ENCODE measurements at regions not wholly inside any gene's neighbourhood (a gene's known extent, or its start where the extent isn't known, plus 50 kb on each side); places are given as distances from the start of the nearest gene placed in this dataset.
"Not testable (repeated sequence)": the region's sequence is repeated elsewhere in the genome, so short reads cannot be mapped to it uniquely, and the experiment has no call there.

GRCh38 chr3:107452436-107452835 is 70.3 kb upstream of the BBX start:
- TF ChIP-seq POLR2A (IDR thresholded peaks at IDR 0.05; ENCODE audit: low read depth, low read length): no peak
- DNase-seq (ENCODE audit: insufficient read length, low spot score): no peak
- no peak for FAIRE-seq

GRCh38 chr3:107453504-107453903 is 69.3 kb upstream of the BBX start:
- FAIRE-seq: no peak
- TF ChIP-seq POLR2A (IDR thresholded peaks at IDR 0.05; ENCODE audit: low read depth, low read length): no peak

DNA sequence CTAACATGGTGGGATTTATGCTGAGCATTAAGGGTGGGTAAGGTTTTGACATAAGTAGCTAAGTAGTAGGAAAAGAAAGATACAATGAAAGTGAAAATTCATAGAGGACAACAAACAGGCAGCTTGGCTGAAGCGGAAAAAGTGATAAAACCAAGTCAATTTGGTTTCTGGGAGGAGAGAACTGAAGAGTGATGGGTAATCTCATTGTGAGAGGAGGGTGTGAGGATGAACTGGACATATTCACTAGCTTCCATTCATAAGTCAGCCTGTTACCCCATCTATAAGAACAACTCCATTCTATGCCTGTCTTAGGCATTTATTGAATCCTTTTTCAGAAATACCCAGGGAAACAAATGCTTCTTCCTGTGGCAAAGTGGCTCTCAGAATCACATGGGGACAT is 67.1 kb upstream of the BBX start:
- FAIRE-seq: no peak
- no peak for TF ChIP-seq POLR2A (IDR thresholded peaks at IDR 0.05; ENCODE audit: low read depth, low read length)
- DNase-seq (ENCODE audit: insufficient read length, low spot score): no peak

More at GRCh38 chr3:107453504-107453903, 69.3 kb upstream of the BBX start:
- DNase-seq (ENCODE audit: insufficient read length, low spot score): no peak

- FAIRE-seq: no peak
- DNase-seq (ENCODE audit: insufficient read length, low spot score): no peak
- no peak for TF ChIP-seq POLR2A (IDR thresholded peaks at IDR 0.05; ENCODE audit: low read depth, low read length)
Observed at GRCh38 chr3:107456501-107456900, 66.3 kb upstream of the BBX start.

- no peak for DNase-seq (ENCODE audit: insufficient read length, low spot score)
- no peak for FAIRE-seq
- TF ChIP-seq POLR2A (IDR thresholded peaks at IDR 0.05; ENCODE audit: low read depth, low read length): no peak
Observed at GRCh38 chr3:107458871-107459270, 63.9 kb upstream of the BBX start.

DNA sequence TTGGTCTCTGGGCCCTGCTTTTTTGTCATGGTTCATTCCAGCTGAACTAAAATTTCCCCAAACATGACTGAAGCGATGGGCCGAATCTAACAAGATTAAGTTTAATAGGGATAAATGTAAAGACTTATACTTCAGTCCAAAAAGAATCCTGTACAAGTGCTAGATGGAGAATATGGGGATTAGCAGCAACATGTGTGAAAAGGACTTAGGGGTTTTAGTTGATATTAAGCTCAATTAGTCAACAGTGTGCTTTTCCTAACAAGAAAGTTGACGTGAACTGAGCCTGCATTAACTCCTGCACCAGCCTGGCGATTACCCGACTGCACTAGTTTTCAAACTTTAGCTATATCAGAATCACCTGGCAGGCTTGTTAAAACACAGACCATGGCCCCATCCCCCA is 61.0 kb upstream of the BBX start:
- no peak for DNase-seq (ENCODE audit: insufficient read length, low spot score)
- no peak for FAIRE-seq
- TF ChIP-seq POLR2A (IDR thresholded peaks at IDR 0.05; ENCODE audit: low read depth, low read length): no peak

GRCh38 chr3:107464037-107464436 is 58.7 kb upstream of the BBX start:
- DNase-seq (ENCODE audit: insufficient read length, low spot score): no peak
- no peak for TF ChIP-seq POLR2A (IDR thresholded peaks at IDR 0.05; ENCODE audit: low read depth, low read length)
- FAIRE-seq: no peak

DNA sequence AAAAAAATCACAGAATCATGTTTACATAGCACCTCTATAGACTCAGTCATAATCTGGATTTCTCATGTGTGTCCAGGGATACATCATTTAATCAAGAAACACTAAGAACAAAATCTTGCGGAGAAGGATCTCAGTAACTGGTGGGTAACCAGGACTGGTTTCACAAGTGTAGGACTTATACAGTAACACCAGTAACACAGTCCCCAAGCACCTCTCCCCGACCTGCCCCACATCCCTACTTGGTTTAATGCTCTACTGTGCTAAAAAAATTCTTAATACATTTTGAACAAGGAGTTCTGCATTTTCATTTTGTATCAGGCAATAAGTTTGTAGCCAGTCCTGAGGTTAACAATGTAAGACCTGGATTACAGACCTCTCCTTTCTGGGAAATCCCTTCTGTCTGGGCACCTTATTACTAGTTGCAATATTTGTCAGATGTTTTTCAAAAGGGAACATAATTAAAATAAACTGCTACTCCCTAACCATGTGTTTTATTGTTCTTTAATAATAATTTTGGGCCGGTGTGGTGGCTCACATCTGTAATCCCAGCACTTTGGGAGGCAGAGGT is 57.6 kb upstream of the BBX start:
- FAIRE-seq: no peak
- no peak for DNase-seq (ENCODE audit: insufficient read length, low spot score)
- no peak for TF ChIP-seq POLR2A (IDR thresholded peaks at IDR 0.05; ENCODE audit: low read depth, low read length)

DNA sequence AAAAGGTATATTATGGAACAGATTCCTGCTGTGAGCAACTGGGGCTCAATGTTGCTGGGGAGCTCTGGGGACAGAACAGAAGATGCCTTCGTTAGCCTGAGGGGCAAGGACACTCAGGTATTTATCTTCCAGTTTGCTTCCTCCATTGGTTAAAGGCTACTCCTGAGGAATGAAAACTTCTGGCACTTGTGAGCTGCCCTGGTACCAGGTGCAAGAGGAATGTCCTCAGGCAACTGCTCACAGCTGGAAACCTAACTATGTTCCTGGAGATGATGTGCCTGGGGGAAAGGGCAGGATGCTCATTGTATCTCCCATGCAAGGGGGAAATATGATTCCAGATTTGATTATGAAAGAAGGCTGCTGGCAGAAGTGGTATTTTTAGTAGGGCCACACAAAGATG is 54.0 kb upstream of the BBX start:
- DNase-seq (ENCODE audit: insufficient read length, low spot score) (no peak), FAIRE-seq (no peak)
- no peak for TF ChIP-seq POLR2A (IDR thresholded peaks at IDR 0.05; ENCODE audit: low read depth, low read length)

- FAIRE-seq; DNase-seq (ENCODE audit: insufficient read length, low spot score): not testable (repeated sequence)
Observed at GRCh38 chr3:107470496-107470895, 52.3 kb upstream of the BBX start.
